Stimulated activated CD4-positive, alpha-beta T cell treated with anti-CD3 and anti-CD28 coated beads, Interleukin-12 subunit alpha, Interleukin-12 subunit beta, amount 100 ng/mL, for 24 hours (primary cell): ENCODE measurements at regions not wholly inside any gene's neighbourhood (a gene's known extent, or its start where the extent isn't known, plus 50 kb on each side); places are given as distances from the start of the nearest gene placed in this dataset.
"Not testable (repeated sequence)": the region's sequence is repeated elsewhere in the genome, so short reads cannot be mapped to it uniquely, and the experiment has no call there.

Experiments used
- DNase-seq, 2 experiments: peaks; one replicate each; pipeline ENCODE4 v3.0.0-alpha.2; 2020; ENCODE audit warnings: low read depth in 2 of 2

- no peak for DNase-seq
Measured at GRCh38 chr2:38146907-38147307, 71.0 kb upstream of the CYP1B1 start.

- peak in 1 of 2 experiments; percentile 1 for DNase-seq
Measured at GRCh38 chr2:38146275-38146906, 70.4 kb upstream of the CYP1B1 start.

- no peak for DNase-seq
Measured at GRCh38 chr2:38145236-38145635, 69.3 kb upstream of the CYP1B1 start.

DNA sequence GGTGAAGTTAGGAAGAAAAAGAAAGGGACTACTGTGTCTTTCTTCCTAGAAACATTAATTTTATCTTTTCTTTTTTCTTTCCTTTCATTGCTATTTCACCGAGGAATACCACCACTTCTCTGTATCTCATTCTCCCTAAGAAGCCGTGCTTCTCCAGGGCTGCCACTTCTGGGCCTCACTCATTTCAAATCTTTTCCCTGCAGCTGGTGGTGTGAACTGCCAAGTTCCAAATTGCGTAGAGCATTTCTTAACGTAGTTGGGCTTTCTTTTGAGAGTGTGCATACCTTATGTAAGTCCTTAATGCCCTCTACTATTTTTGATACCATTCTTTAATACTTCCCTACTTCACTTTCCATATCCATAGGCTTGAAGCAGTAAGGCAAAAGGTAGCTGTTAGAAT is 66.7 kb upstream of the CYP1B1 start:
- no peak for DNase-seq

- no peak for DNase-seq
Measured at GRCh38 chr2:38141501-38141900, 65.5 kb upstream of the CYP1B1 start.

DNA sequence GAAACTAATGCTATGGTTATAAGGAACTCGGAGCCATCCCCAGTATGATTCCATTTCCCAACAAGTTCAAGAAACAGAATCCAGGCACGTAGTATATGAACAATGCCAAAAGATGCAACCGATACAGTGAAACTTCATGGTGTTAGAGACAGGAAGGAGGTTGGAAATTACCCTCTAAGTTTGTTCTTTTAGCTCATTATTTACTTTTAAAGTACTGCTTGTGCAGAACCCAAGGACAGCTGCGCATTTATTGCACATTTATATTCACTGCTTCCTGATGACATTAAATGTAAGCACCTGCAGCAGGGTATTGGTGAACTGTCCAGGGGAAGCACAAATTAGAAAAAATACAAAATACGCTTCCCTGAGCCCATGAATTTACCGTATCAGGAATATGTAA is 63.0 kb upstream of the CYP1B1 start:
- DNase-seq, result no peak

DNA sequence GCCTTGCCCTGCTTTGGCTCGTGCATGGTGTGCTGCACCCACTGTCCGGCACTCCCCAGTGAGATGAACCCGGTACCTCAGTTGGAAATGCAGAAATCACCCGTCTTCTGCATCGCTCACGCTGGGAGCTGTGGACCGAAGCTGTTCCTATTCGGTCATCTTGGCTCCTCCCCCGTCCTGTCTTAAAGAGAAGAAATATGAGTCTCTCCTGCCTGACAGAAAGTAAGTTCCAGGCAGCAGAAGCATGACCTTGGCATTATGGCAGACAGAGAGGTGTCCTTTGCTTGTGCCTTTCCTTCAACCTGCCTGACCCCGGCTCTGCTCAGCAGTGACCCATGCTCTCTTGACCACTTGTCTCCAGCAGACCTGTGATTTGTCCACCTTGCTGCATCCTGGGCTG is 62.5 kb upstream of the CYP1B1 start:
- DNase-seq, result no peak

DNA sequence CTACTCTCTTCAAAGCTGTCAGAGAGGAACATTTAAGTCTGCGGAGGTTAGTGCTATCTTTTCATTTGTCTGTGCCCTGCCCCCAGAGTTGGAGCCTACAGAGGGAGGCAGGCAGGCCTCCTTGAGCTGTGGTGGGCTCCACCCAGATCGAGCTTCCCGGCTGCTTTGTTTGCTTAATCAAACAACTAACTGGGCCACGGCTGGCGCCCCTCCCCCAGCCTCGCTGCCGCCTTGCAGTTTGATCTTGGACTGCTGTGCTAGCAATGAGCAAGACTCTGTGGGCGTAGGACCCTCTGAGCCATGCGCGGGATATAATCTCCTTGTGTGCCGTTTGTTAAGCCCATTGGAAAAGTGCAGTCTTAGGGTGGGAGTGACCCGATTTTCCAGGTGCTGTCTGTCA is 62.0 kb upstream of the CYP1B1 start:
- DNase-seq, result not testable (repeated sequence)

DNA sequence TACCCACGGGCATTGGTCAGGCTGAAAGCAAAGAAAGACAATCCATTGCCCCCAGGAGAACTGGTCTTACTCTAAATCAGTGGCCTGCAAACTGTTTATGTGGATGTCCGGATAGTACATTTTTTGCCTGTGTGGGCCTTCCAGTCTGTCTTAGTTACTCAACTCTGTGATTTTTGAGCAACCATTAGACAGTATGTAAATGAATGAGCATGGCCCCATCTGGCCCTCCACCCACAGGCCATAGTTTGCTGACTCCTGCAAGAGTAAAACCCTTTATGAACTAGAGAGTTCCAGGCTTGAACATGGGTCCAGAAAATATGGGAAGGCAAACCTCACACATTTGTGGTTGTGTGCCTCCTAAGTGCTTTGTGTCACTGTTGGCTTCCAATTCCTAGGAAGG is 55.7 kb upstream of the CYP1B1 start:
- no peak for DNase-seq

- no peak for DNase-seq
Measured at GRCh38 chr2:38130876-38131275, 54.9 kb upstream of the CYP1B1 start.

DNA sequence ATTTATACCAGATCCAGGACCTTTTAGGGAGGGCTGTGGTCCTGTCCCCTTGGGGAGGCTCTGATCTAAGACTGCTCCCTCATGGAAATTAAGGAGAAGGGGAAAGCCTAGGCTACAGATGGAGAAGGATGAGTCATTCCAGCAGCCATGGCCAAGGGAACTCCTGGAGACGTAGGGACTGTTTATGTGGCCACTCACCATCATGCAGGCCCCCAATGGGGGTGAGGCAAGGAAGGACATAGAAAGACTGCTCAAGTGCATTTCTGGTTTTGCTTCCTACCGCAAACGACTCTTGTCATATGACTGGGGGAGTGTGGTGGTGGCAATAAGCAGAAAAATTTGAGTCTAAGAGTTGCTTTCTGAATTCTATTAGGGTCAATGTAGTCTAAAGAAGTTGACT is 54.0 kb upstream of the CYP1B1 start:
- no peak for DNase-seq

DNA sequence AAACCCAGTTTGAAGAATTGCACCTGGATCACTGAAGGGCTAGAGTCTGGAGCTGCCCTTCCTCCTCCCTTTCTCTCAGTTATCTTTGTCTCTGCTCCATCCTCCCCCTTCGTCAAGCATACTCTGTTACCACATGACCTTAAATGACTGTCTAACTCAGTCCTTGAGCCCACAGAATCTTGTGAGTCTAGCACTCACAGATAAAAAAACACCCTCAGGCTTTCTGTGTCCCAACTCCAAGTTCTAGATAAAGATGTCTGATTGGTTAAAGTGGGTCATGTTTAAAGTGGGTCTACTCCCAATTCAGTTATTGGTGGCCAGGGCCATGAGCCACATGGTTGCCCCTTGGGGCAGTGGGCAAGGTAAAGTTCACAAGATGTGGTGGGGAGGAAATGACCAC is 53.5 kb upstream of the CYP1B1 start:
- DNase-seq, result no peak

DNA sequence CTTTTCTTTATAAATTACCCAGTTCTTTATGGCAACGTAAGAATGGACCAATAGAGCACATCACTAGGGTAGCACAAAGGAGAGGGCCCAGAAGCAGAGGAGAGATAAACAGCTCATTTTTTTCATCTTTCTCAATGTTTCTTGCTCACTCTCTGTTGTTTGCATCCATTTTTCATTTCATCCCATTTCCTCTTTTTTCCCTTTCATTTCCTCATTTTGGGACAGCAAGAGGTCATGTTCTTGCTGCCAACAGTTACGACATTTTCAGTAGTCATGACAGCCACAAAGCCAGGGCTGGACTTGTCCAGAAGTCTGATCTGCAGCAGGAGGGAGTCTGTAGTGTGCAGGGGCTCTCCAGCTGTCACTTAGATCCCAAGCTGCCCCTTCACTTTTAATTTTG is 52.7 kb upstream of the CYP1B1 start:
- no peak for DNase-seq

GRCh38 chr2:38127277-38127676 is 51.3 kb upstream of the CYP1B1 start:
- DNase-seq, result no peak

GRCh38 chr2:38125842-38126241 is 49.9 kb upstream of the CYP1B1 start:
- no peak for DNase-seq
